ENCODE measurements at regions not wholly inside any gene's neighbourhood (a gene's known extent, or its start where the extent isn't known, plus 50 kb on each side); places are given as distances from the start of the nearest gene placed in this dataset.
A peak's percentile ranks its signal among the peaks of the same experiment; 100 is the strongest.

DNA sequence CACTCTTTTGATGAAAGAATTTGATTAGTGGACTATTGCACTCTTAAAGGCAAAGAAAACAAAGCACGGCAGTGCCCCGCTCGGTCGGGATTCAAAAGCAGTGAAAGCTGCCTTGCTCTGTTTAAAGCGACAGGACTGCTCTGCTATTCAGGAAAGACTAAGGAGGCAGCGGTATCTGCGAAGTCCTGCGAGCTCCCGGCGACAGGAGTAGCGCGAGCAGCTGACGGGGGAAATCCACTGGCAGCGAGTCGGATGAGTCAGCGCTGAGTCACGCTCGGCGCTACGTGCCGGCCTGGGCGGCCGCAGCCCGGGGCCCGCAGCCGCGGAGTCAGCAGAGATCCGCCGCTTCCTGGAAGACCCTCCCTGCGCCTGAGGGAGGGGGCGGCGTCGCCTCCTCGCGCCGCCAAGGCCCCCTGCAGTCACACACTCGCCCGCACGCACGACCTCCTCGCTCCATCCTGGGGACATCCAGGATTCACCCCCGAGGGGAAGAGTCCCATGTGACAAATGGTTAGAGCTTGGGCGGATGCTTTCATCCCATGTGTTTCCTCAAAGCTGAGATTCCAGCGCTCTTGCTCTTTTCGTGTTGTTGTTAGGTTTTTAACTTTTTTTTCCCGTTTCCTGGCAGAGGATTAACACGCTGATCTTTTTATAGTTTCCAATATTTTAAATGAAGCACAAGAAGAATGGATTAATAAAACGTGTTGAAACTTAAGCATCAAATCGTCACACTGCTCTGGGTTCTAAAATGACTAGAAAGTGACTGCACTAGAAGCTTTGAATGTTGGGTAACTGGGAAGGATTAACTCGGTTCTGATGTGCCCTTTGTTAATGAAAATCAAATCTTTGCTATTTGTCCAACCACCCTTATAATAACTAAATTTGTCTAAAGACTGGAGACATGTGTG is 102.5 kb downstream of the ARRDC3 start:
- no peaks in the 10 kb centered on the region for H3K79me2 ChIP-seq (ENCODE audit: low read length)
- peak overlapping the region; percentile 68 for H3K4me3 ChIP-seq (ENCODE audit: low read length)
- peaks cover 13% of the 10 kb centered on the region for H3K4me1 ChIP-seq (ENCODE audit: low read length)
- no peaks in the 10 kb centered on the region for H3K27me3 ChIP-seq (ENCODE audit: low read length)
- DNase-seq, result peak; percentile 77
- peak overlapping the region; percentile 88 for H3K4me2 ChIP-seq (ENCODE audit: low read depth, low read length, poor library complexity, severe bottlenecking)
- H3K9me3 ChIP-seq (ENCODE audit: low read length), result no peaks in the 10 kb centered on the region
- no peaks in the 10 kb centered on the region for H3K9me2 ChIP-seq (replicated peaks; ENCODE audit: insufficient read depth, low read length)
- H4K20me1 ChIP-seq (ENCODE audit: insufficient read depth, low read depth, low read length), result no peaks in the 10 kb centered on the region
- no peaks in the 10 kb centered on the region for H3K36me3 ChIP-seq (ENCODE audit: insufficient read depth, low read length)
- peak overlapping the region; percentile 60 for H3K9ac ChIP-seq (ENCODE audit: low read length)
- H3K27ac ChIP-seq (ENCODE audit: low read length), result no peak overlapping the region
- peak overlapping the region; percentile 89 for H2AFZ ChIP-seq (ENCODE audit: low read length)

DNA sequence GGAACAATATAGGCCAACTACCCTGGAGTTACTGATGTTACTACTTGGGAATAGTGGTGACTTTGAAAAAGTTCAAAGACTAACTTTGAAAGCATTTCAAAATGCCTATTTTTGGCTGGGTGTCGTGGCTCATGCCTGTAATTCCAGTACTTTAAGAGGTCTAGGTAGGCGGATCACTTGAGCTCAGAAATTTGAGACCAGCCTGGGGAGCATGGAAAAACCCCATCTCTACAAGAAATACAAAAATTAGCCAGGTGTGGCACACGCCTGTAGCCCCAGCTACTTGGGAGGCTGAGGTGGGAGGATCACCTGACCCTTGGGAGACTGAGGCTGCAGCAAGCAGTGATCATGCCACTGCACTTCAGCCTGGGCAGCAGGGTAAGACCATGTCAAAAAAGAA is 105.3 kb downstream of the ARRDC3 start:
- no peaks in the 10 kb centered on the region for H4K20me1 ChIP-seq (ENCODE audit: insufficient read depth, low read depth, low read length)
- no peak overlapping the region for H3K4me3 ChIP-seq (ENCODE audit: low read length)
- no peak overlapping the region for H2AFZ ChIP-seq (ENCODE audit: low read length)
- H3K4me1 ChIP-seq (ENCODE audit: low read length), result peaks cover 13% of the 10 kb centered on the region
- no peaks in the 10 kb centered on the region for H3K9me3 ChIP-seq (ENCODE audit: low read length)
- no peak for DNase-seq
- no peak overlapping the region for H3K27ac ChIP-seq (ENCODE audit: low read length)
- H3K79me2 ChIP-seq (ENCODE audit: low read length), result no peaks in the 10 kb centered on the region
- no peaks in the 10 kb centered on the region for H3K27me3 ChIP-seq (ENCODE audit: low read length)
- H3K4me2 ChIP-seq (ENCODE audit: low read depth, low read length, poor library complexity, severe bottlenecking), result no peak overlapping the region
- H3K9me2 ChIP-seq (replicated peaks; ENCODE audit: insufficient read depth, low read length), result no peaks in the 10 kb centered on the region
- H3K36me3 ChIP-seq (ENCODE audit: insufficient read depth, low read length), result no peaks in the 10 kb centered on the region
- no peak overlapping the region for H3K9ac ChIP-seq (ENCODE audit: low read length)

DNA sequence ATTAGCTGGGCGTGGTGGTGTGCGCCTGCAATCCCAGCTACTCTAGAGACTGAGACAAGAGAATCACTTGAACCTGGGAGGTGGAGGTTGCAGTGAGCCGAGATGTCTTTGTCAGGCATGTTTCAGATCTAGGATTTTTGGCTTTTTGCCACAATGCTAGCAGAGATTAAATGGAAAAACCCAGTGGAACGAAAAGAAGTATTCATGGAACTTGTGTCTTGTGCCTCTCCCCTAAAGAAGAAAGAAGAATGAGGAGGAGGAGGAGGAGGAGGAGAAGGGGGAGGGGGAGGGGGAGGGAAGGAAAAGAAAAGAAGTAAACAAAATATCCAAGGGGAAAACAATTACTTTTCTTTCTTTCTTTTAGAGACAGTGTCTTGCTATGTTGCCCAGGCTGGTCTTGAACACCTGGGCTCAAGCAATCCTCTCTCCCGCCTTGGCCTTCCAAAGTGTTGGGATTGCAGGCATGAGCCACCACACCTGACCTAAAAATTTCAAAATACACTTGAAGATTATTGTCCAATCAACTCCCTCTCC is 106.0 kb downstream of the ARRDC3 start:
- Histone ChIP-seq H3K4me3 (ENCODE audit: low read length) (no peak overlapping the region), H4K20me1 (ENCODE audit: insufficient read depth, low read depth, low read length) (no peaks in the 10 kb centered on the region), H3K4me1 (ENCODE audit: low read length) (peaks cover 13% of the 10 kb centered on the region), H2AFZ (ENCODE audit: low read length) (no peak overlapping the region), H3K36me3 (ENCODE audit: insufficient read depth, low read length) (no peaks in the 10 kb centered on the region), H3K4me2 (ENCODE audit: low read depth, low read length, poor library complexity, severe bottlenecking) (no peak overlapping the region), H3K79me2 (ENCODE audit: low read length) (no peaks in the 10 kb centered on the region), H3K27ac (ENCODE audit: low read length) (no peak overlapping the region), H3K9me3 (ENCODE audit: low read length) (no peaks in the 10 kb centered on the region), H3K9me2 (replicated peaks; ENCODE audit: insufficient read depth, low read length) (no peaks in the 10 kb centered on the region), H3K27me3 (ENCODE audit: low read length) (no peaks in the 10 kb centered on the region), H3K9ac (ENCODE audit: low read length) (no peak overlapping the region)
- DNase-seq, result no peak

DNA sequence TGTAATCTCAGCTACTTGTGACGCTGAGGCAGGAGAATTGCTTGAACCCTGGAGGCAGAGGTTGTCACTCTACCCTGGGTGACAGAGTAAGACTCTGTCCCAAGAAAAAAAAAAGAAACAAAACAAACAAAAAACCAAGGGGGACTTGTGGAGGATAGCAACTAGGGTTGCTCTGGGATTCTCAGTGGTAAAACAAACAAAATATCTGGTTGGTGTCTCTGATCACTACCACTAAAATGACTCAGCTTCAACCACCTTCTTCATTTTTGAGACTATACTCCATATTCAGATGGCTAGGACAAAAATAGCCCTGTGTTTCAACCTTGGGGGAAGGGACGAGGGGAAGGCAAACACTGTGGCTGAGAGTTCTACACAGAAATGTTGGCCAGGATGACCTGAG is 110.3 kb downstream of the ARRDC3 start:
- H3K79me2 ChIP-seq (ENCODE audit: low read length), result no peaks in the 10 kb centered on the region
- H3K36me3 ChIP-seq (ENCODE audit: insufficient read depth, low read length), result no peaks in the 10 kb centered on the region
- H3K9ac ChIP-seq (ENCODE audit: low read length), result no peak overlapping the region
- no peak overlapping the region for H3K27ac ChIP-seq (ENCODE audit: low read length)
- H3K4me1 ChIP-seq (ENCODE audit: low read length), result no peaks in the 10 kb centered on the region
- no peak overlapping the region for H3K4me3 ChIP-seq (ENCODE audit: low read length)
- no peak overlapping the region for H3K4me2 ChIP-seq (ENCODE audit: low read depth, low read length, poor library complexity, severe bottlenecking)
- no peaks in the 10 kb centered on the region for H3K9me2 ChIP-seq (replicated peaks; ENCODE audit: insufficient read depth, low read length)
- no peaks in the 10 kb centered on the region for H3K9me3 ChIP-seq (ENCODE audit: low read length)
- no peaks in the 10 kb centered on the region for H3K27me3 ChIP-seq (ENCODE audit: low read length)
- no peak overlapping the region for H2AFZ ChIP-seq (ENCODE audit: low read length)
- H4K20me1 ChIP-seq (ENCODE audit: insufficient read depth, low read depth, low read length), result no peaks in the 10 kb centered on the region
- DNase-seq, result no peak

DNA sequence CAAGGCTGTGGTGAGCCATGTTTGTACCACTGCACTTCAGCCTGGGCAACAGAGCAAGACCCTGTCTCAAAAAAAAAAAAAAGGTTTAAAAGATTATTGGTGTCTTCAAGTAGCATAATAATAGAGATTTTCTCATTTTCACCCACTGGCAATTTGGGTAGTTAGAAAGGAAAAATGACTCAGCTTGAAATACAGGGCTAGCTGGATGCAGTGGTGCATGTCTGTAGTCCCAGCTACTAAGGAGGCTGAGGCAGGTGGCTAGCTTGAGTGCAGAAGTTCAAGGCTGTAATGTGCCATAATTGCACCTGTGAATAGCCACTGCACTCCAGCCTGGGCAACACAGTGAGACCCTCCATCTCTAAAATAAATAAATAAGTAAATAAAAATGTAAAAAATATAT is 111.1 kb downstream of the ARRDC3 start:
- H3K27me3 ChIP-seq (ENCODE audit: low read length), result no peaks in the 10 kb centered on the region
- H3K4me1 ChIP-seq (ENCODE audit: low read length), result no peaks in the 10 kb centered on the region
- H2AFZ ChIP-seq (ENCODE audit: low read length), result no peak overlapping the region
- H3K36me3 ChIP-seq (ENCODE audit: insufficient read depth, low read length), result no peaks in the 10 kb centered on the region
- no peaks in the 10 kb centered on the region for H4K20me1 ChIP-seq (ENCODE audit: insufficient read depth, low read depth, low read length)
- no peak overlapping the region for H3K9ac ChIP-seq (ENCODE audit: low read length)
- no peak for DNase-seq
- H3K79me2 ChIP-seq (ENCODE audit: low read length), result no peaks in the 10 kb centered on the region
- no peaks in the 10 kb centered on the region for H3K9me2 ChIP-seq (replicated peaks; ENCODE audit: insufficient read depth, low read length)
- H3K27ac ChIP-seq (ENCODE audit: low read length), result no peak overlapping the region
- H3K4me2 ChIP-seq (ENCODE audit: low read depth, low read length, poor library complexity, severe bottlenecking), result no peak overlapping the region
- no peak overlapping the region for H3K4me3 ChIP-seq (ENCODE audit: low read length)
- no peaks in the 10 kb centered on the region for H3K9me3 ChIP-seq (ENCODE audit: low read length)

DNA sequence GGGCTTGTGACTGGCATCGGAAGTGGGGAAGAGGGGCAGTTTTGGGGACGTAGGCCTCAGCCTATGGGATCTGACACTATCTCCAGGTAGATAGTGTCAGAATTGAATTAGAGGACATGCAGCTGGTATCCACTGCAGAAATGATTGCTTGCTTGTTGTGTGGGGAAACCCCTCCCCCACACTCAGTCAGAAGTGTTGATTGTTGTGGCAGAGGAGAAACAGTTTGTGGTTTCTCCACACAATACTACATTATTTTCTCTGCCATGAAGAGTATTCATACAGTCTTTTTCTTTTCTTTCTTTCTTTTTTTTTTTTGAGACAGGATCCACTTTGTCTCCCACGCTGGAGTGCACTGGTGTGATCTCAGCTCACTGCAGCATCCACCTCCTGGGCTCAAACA is 113.9 kb downstream of the ARRDC3 start:
- Histone ChIP-seq H4K20me1 (ENCODE audit: insufficient read depth, low read depth, low read length) (no peaks in the 10 kb centered on the region), H3K27me3 (ENCODE audit: low read length) (no peaks in the 10 kb centered on the region), H3K4me3 (ENCODE audit: low read length) (no peak overlapping the region), H3K4me1 (ENCODE audit: low read length) (no peaks in the 10 kb centered on the region), H3K9me3 (ENCODE audit: low read length) (no peaks in the 10 kb centered on the region), H3K27ac (ENCODE audit: low read length) (no peak overlapping the region), H3K4me2 (ENCODE audit: low read depth, low read length, poor library complexity, severe bottlenecking) (no peak overlapping the region), H2AFZ (ENCODE audit: low read length) (no peak overlapping the region), H3K79me2 (ENCODE audit: low read length) (no peaks in the 10 kb centered on the region), H3K9ac (ENCODE audit: low read length) (no peak overlapping the region), H3K9me2 (replicated peaks; ENCODE audit: insufficient read depth, low read length) (no peaks in the 10 kb centered on the region), H3K36me3 (ENCODE audit: insufficient read depth, low read length) (no peaks in the 10 kb centered on the region)
- DNase-seq, result no peak

DNA sequence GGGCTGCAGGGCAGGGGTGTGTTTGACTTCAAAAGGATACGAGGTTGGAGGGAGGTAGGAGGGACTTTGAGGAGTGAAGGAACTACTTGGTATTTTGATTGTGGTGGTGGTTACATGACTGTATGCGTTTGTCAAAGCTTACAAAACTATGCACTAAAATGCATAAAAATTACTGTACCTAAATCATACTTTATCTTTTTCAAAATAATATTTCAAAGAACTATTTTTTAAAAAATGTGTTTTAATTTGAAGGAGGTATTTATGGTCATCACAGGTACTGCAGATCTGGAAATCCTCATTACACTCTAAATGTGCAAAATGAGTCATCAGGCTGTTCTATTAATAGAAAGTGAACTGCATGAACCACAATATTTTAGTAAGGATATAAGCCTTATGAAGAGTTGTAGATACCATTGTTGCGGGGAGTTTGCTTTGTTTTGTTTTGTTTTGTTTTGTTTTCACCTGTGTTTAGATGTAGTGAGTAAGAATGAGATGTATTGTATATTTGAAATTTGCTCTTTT is 116.9 kb downstream of the ARRDC3 start:
- H3K27ac ChIP-seq (ENCODE audit: low read length), result no peak overlapping the region
- no peaks in the 10 kb centered on the region for H3K9me2 ChIP-seq (replicated peaks; ENCODE audit: insufficient read depth, low read length)
- no peaks in the 10 kb centered on the region for H3K4me1 ChIP-seq (ENCODE audit: low read length)
- H2AFZ ChIP-seq (ENCODE audit: low read length), result no peak overlapping the region
- H3K27me3 ChIP-seq (ENCODE audit: low read length), result no peaks in the 10 kb centered on the region
- no peaks in the 10 kb centered on the region for H4K20me1 ChIP-seq (ENCODE audit: insufficient read depth, low read depth, low read length)
- no peaks in the 10 kb centered on the region for H3K9me3 ChIP-seq (ENCODE audit: low read length)
- H3K4me2 ChIP-seq (ENCODE audit: low read depth, low read length, poor library complexity, severe bottlenecking), result no peak overlapping the region
- peak; percentile 42 for DNase-seq
- no peaks in the 10 kb centered on the region for H3K36me3 ChIP-seq (ENCODE audit: insufficient read depth, low read length)
- no peak overlapping the region for H3K9ac ChIP-seq (ENCODE audit: low read length)
- H3K79me2 ChIP-seq (ENCODE audit: low read length), result no peaks in the 10 kb centered on the region
- H3K4me3 ChIP-seq (ENCODE audit: low read length), result no peak overlapping the region

DNA sequence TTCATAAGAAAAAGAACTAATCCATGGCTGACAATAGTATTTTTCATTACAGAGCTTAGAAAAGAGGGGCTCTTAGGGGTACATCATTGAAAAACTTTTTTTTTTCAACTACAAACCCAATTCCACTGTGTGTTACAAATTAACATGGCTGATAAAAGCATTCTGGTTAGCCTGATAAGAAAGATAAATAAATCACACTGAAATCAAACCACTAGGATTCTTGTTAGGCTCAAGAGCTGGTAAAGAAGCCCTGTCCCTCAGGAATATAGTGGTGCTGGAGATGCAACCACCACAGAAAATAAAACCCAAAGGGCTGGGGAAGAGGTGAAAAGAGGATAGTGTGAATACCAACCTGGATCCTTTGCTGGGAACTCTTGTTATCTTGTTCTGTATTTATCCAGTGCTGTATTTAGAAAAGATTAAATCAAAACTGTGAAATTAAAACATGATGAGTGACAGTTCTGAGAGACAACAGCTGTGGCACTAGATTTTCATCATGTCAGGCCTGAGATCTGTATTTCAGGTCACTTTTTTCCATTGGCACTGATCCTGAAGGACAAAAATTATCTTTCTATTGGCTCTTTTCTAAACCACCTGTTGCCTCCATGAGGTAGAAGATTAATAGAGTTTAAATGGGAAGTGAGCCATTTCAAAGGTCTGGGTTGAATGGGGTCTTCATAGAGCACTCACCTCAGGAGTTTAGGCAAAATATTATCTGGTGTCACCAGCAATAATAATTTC is 118.6 kb downstream of the ARRDC3 start:
- no peaks in the 10 kb centered on the region for H3K36me3 ChIP-seq (ENCODE audit: insufficient read depth, low read length)
- no peak for DNase-seq
- H3K27ac ChIP-seq (ENCODE audit: low read length), result no peak overlapping the region
- H4K20me1 ChIP-seq (ENCODE audit: insufficient read depth, low read depth, low read length), result no peaks in the 10 kb centered on the region
- H3K9ac ChIP-seq (ENCODE audit: low read length), result no peak overlapping the region
- H3K4me1 ChIP-seq (ENCODE audit: low read length), result no peaks in the 10 kb centered on the region
- no peak overlapping the region for H2AFZ ChIP-seq (ENCODE audit: low read length)
- no peaks in the 10 kb centered on the region for H3K27me3 ChIP-seq (ENCODE audit: low read length)
- no peaks in the 10 kb centered on the region for H3K9me3 ChIP-seq (ENCODE audit: low read length)
- H3K4me2 ChIP-seq (ENCODE audit: low read depth, low read length, poor library complexity, severe bottlenecking), result no peak overlapping the region
- no peaks in the 10 kb centered on the region for H3K9me2 ChIP-seq (replicated peaks; ENCODE audit: insufficient read depth, low read length)
- H3K79me2 ChIP-seq (ENCODE audit: low read length), result no peaks in the 10 kb centered on the region
- H3K4me3 ChIP-seq (ENCODE audit: low read length), result no peak overlapping the region

Data from Karpas-422 (cell line).